ENCODE measurements at regions not wholly inside any gene's neighbourhood (a gene's known extent, or its start where the extent isn't known, plus 50 kb on each side); places are given as distances from the start of the nearest gene placed in this dataset.

GRCh38 chr2:129777762-129778583, 201.5 kb upstream of the RAB6C start:
- Histone ChIP-seq H4K20me1 (ENCODE audit: low read depth, low read length) (no peaks in the 10 kb centered on the region), H3K4me3 (ENCODE audit: insufficient read depth, low read length, poor library complexity, severe bottlenecking) (no peak overlapping the region), H3K36me3 (ENCODE audit: low read length) (no peaks in the 10 kb centered on the region), H3K79me2 (ENCODE audit: insufficient read depth, low read length) (no peaks in the 10 kb centered on the region), H3K9me3 (ENCODE audit: insufficient read depth, low read length) (no peaks in the 10 kb centered on the region), H3K27ac (ENCODE audit: low read depth, low read length) (no peak overlapping the region), H3K9ac (ENCODE audit: low read length) (no peak overlapping the region), H3F3A (ENCODE audit: insufficient read depth) (no peaks in the 10 kb centered on the region), H3K9me2 (replicated peaks; ENCODE audit: insufficient read depth, low read length) (no peaks in the 10 kb centered on the region), H3K4me2 (ENCODE audit: low read depth, low read length, poor library complexity, severe bottlenecking) (no peak overlapping the region), H2AFZ (ENCODE audit: low read depth, low read length, severe bottlenecking) (no peak overlapping the region), H3K27me3 (ENCODE audit: low read length) (no peaks in the 10 kb centered on the region)
- TF ChIP-seq EZH2phosphoT487 (conservative IDR thresholded peaks at IDR 0.05; ENCODE audit: low read length): no peak
- TF ChIP-seq CTCF (IDR thresholded peaks at IDR 0.05; ENCODE audit: insufficient read depth, low read length, poor library complexity, severe bottlenecking): no peak

- no peaks in the 10 kb centered on the region for H3K79me2 ChIP-seq (ENCODE audit: insufficient read depth, low read length)
- H3K27ac ChIP-seq (ENCODE audit: low read depth, low read length): no peak overlapping the region
- no peaks in the 10 kb centered on the region for H3K9me2 ChIP-seq (replicated peaks; ENCODE audit: insufficient read depth, low read length)
- no peak for TF ChIP-seq EZH2phosphoT487 (conservative IDR thresholded peaks at IDR 0.05; ENCODE audit: low read length)
- no peak for TF ChIP-seq CTCF (IDR thresholded peaks at IDR 0.05; ENCODE audit: insufficient read depth, low read length, poor library complexity, severe bottlenecking)
- no peaks in the 10 kb centered on the region for H4K20me1 ChIP-seq (ENCODE audit: low read depth, low read length)
- H3K9ac ChIP-seq (ENCODE audit: low read length): no peak overlapping the region
- H3K4me3 ChIP-seq (ENCODE audit: insufficient read depth, low read length, poor library complexity, severe bottlenecking): no peak overlapping the region
- H3K4me2 ChIP-seq (ENCODE audit: low read depth, low read length, poor library complexity, severe bottlenecking): no peak overlapping the region
- H2AFZ ChIP-seq (ENCODE audit: low read depth, low read length, severe bottlenecking): no peak overlapping the region
- H3F3A ChIP-seq (ENCODE audit: insufficient read depth): no peaks in the 10 kb centered on the region
- H3K27me3 ChIP-seq (ENCODE audit: low read length): no peaks in the 10 kb centered on the region
- H3K9me3 ChIP-seq (ENCODE audit: insufficient read depth, low read length): no peaks in the 10 kb centered on the region
- no peaks in the 10 kb centered on the region for H3K36me3 ChIP-seq (ENCODE audit: low read length)
These were observed 200.9 kb upstream of the RAB6C start for GRCh38 chr2:129778584-129778877.

- Histone ChIP-seq H4K20me1 (ENCODE audit: low read depth, low read length) (no peaks in the 10 kb centered on the region), H2AFZ (ENCODE audit: low read depth, low read length, severe bottlenecking) (no peak overlapping the region), H3K4me3 (ENCODE audit: insufficient read depth, low read length, poor library complexity, severe bottlenecking) (no peak overlapping the region)
These were observed 199.7 kb upstream of the RAB6C start for GRCh38 chr2:129779783-129780182.

More at GRCh38 chr2:129779783-129780182, 199.7 kb upstream of the RAB6C start:
- H3K27me3 ChIP-seq (ENCODE audit: low read length): no peaks in the 10 kb centered on the region
- H3K4me2 ChIP-seq (ENCODE audit: low read depth, low read length, poor library complexity, severe bottlenecking): no peak overlapping the region
- H3K27ac ChIP-seq (ENCODE audit: low read depth, low read length): no peak overlapping the region
- H3K36me3 ChIP-seq (ENCODE audit: low read length): no peaks in the 10 kb centered on the region
- H3K79me2 ChIP-seq (ENCODE audit: insufficient read depth, low read length): no peaks in the 10 kb centered on the region
- H3K9me3 ChIP-seq (ENCODE audit: insufficient read depth, low read length): no peaks in the 10 kb centered on the region
- no peak overlapping the region for H3K9ac ChIP-seq (ENCODE audit: low read length)
- H3K9me2 ChIP-seq (replicated peaks; ENCODE audit: insufficient read depth, low read length): no peaks in the 10 kb centered on the region
- no peak for TF ChIP-seq CTCF (IDR thresholded peaks at IDR 0.05; ENCODE audit: insufficient read depth, low read length, poor library complexity, severe bottlenecking)
- TF ChIP-seq EZH2phosphoT487 (conservative IDR thresholded peaks at IDR 0.05; ENCODE audit: low read length): no peak
- H3F3A ChIP-seq (ENCODE audit: insufficient read depth): no peaks in the 10 kb centered on the region
